Adrenal gland (tissue), 5 donors: ENCODE measurements at regions not wholly inside any gene's neighbourhood (a gene's known extent, or its start where the extent isn't known, plus 50 kb on each side); places are given as distances from the start of the nearest gene placed in this dataset.
"Not testable (repeated sequence)": the region's sequence is repeated elsewhere in the genome, so short reads cannot be mapped to it uniquely, and the experiment has no call there.

ENCODE experiments used
- POLR2A ChIP-seq, 2 donors: fragments of 450-650 bp; IDR thresholded peaks; one replicate each; pipeline ENCODE4 v1.6.1; 2017; ENCODE audit warnings: antibody characterized with exemption in 2 of 2, mild to moderate bottlenecking in 2 of 2, moderate library complexity in 1 of 2
- TF ChIP-seq, protein P1 (sequence below), 6 experiments: fragments of 450-650 bp in 4 of 6; fragments of 200-600 bp in 2 of 6; sonication (generic) in 1 of 6; IDR thresholded peaks; 1 replicate in 5 of 6; 2 replicates in 1 of 6; pipeline versions ENCODE4 v1.5.1 to v1.8.0; 2016 to 2021; ENCODE audit warnings: antibody characterized with exemption in 6 of 6, mild to moderate bottlenecking in 2 of 6, moderate library complexity in 1 of 6
- donor health status: DM: no; HTN: no; CAD: no.

DNA sequence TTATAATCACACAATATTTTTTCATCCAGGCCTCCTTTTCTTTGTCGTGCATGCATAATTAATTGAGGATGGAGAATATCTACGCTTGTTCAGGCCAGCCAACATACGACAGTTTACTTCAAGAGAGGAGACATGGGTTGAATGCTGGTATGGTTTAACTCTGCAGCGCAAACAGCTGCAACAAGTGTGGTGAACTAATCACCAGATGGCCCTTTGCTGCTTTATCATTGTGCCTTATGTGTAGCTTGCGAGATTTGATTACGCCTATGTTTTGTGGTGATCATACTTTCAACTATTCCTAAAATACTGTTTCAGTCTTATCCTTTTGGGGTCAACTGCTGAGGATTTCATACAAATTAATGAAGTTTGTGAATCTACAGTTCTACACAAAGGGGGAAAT is 105.6 kb downstream of the IGLL1 start:
- TF ChIP-seq POLR2A (IDR thresholded peaks at IDR 0.05), result not testable (repeated sequence)
- TF ChIP-seq, protein P1, sequence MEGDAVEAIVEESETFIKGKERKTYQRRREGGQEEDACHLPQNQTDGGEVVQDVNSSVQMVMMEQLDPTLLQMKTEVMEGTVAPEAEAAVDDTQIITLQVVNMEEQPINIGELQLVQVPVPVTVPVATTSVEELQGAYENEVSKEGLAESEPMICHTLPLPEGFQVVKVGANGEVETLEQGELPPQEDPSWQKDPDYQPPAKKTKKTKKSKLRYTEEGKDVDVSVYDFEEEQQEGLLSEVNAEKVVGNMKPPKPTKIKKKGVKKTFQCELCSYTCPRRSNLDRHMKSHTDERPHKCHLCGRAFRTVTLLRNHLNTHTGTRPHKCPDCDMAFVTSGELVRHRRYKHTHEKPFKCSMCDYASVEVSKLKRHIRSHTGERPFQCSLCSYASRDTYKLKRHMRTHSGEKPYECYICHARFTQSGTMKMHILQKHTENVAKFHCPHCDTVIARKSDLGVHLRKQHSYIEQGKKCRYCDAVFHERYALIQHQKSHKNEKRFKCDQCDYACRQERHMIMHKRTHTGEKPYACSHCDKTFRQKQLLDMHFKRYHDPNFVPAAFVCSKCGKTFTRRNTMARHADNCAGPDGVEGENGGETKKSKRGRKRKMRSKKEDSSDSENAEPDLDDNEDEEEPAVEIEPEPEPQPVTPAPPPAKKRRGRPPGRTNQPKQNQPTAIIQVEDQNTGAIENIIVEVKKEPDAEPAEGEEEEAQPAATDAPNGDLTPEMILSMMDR (IDR thresholded peaks at IDR 0.05), result not testable (repeated sequence)
